CD1c-positive myeloid dendritic cell (primary cell): ENCODE measurements at regions not wholly inside any gene's neighbourhood (a gene's known extent, or its start where the extent isn't known, plus 50 kb on each side); places are given as distances from the start of the nearest gene placed in this dataset.

Source experiments
- DNase-seq: peaks from one replicate; pipeline ENCODE4 v3.0.0-alpha.2; 2016; ENCODE audit errors: extremely low spot score

DNA sequence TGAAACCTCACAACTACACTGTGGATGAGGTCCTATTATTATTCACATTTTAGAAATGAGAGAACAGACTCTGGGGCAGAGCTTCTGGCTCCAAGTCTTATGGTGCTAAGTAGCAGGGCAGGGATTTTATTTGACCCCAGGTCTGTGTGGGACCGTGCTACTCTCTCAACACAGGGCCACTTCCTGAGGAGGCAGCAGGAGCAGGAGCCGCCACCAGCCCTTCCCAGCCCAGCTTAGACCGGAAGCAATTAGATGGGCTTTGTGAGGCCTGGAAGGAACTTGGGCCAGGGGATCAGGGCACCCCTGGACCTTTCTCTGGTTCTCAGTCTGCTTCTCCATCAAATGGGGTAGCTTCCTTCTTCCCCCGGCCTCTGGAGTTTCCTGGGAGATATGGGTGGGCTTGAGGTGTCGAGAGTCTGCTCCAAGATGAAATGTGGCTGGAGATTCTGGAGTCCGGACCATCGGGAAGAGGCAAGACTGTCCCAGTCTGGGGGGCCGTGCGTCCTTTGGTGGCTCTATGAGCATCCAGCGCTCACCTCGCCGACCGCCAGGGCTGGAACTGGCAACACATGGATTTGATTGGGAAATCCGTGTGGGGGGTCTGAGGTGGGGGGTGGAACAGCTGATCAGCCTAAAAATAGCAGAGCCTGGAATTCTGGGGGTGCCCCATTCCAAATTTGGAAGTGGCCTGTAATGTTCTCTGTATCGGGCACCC is 136.8 kb downstream of the FOXD2 start:
- DNase-seq = no peak

DNA sequence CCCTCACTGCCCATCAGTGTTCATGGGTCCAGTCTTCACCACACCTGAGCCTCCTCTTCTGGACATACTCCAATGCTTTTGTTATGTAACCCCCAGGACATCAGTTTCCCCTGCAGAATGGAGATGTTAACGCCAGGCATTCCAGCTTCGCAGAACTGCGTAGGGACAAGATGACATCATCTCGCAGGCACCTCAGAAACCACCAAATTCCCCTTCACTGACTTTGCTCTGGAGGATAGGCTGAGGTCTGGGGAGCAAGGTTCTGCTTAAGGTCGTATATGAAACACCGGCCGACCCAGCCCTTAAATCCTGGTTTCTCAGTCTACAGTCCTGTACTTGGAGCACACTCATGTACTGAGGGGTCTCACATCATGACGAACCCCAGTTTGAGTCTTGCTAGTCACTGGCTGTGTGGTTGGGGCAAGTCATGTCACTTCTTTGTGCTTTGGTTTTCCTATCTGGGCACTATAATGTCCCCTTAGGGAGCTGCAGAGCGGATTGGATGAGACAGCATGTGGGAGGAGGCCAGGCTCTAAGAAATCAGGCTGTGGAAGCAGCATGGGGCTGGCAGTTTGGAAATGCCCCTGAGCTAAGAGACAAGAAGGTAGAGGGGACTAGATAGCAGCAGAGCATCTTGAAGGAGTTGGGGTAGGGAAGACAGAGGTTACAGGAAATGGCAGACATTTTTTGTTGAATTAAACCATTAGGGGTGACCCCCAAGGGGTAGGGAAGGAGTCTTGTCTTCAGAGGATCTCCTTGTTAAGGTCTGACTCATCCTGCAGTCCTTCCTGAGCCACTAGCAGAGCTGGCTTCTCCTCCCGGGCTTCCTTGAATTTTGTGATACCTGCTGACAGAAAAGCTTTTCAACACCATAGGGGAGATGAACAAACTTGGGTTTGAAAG is 138.3 kb downstream of the FOXD2 start:
- no peak for DNase-seq

DNA sequence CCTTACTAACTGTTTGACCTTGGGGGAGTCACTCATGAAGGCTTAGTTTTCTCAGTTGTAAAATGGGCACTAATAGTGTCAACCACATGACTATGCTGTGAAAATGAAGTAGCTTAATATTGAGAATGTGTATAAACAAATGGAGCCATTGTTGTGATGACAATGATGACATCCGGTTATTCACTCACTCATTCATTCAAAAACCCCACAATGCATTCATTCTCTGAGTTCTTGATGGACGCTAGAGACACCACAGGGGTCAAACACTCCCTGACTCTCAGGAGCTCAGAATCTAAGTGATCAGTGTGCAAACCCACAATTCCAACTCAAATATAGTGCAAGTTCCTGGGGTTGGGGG is 138.9 kb downstream of the FOXD2 start:
- DNase-seq = no peak

DNA sequence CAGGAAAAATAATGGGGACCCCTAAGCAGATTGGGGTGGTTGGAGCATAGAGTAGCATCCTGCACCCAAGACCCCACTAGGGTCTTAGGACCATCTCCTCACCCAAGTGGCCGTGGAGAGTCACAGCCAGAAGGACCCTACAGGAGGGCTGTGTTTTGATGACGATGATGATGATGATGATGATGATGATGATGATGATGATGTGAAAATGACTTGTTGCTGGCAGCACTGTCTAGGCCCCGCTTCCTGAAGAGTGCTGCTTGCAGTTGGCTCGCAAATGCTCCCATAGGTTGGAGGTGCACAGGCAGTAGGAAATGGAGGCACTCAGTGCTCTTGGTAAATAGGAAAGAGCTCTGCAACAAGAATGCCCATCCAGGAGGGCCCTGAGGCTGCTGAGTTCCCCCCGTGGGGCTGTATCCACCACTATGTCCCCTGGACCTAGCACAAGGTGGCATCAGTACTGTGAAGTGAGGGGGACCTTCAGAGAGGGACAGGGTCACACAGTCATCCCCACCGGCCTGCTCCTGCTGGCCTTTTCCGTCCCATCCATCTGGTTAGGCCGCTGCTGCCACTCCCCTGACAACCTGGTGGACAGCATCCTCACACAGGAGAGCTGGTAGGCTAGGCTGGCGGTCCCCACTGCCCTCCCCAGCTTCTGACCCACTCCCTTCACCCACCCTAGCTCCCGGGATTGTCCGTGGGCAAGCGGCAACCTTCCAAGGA is 139.6 kb downstream of the FOXD2 start:
- DNase-seq = no peak

DNA sequence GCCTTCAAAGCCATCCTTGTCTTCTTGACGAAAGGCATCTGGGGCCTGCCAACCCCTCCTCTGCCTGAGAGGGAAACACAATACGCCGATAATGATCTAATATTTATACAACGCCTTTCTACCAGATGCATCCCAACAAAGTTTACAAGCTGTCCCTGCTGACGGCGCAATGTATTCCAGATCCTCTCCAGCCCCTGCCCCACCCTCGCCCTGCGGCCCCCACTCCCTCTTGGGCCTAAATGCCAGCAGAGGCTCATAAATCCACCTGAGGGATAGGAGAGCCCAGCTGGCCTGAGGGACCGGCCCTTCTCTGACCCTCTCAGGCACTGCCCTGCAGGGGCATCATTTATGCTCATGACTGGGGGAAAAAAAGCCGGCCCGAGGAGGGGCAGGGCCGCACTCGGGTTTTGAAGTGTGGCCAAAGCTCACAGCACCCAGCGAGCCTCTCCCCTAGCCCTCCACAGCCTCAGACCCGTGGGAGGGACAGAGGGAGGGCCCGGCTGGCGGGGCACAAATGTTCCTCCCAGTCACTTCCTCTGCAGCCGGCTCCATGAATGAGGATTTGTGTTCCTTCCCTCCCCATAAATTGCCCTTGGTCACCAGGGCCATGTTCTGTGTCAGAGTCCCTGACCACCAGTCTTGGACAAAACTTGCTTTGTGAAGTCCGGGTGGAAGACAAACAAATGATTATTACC is 140.3 kb downstream of the FOXD2 start:
- no peak for DNase-seq

DNA sequence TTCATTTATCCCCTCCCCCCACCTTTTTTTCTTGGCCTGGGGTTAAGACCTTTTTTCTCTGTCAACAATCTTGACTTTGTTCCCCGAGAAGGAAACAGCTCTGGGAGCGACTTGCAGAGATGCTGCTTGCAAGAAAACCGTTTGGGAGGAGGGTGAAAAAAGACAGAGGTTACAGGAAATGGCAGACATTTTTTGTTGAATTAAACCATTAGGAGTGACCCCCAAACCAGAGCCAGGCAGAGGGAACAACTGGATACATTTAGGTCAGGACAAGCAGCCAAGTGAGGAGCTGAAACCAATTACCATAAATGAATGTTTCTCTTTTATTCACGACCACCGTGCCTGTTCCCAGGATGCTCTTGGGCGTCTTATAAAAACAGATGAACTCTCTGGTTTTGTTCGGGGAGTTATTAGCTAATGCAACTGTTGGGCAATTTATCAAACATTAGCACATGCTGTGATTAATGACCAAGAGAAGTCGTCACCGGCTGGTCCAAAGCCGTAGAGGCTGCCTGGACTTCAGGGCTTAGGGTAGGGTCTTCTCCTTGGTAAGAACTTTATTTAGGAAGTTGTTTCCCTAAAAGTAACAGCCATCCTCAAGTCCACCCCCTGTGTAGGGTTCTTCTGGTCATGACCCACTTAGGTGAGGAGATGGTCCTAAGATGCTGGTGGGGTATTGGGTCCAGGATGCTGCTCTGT is 141.0 kb downstream of the FOXD2 start:
- no peak for DNase-seq

- DNase-seq = no peak
These were observed 142.0 kb downstream of the FOXD2 start for GRCh38 chr1:47579809-47580208.

DNA sequence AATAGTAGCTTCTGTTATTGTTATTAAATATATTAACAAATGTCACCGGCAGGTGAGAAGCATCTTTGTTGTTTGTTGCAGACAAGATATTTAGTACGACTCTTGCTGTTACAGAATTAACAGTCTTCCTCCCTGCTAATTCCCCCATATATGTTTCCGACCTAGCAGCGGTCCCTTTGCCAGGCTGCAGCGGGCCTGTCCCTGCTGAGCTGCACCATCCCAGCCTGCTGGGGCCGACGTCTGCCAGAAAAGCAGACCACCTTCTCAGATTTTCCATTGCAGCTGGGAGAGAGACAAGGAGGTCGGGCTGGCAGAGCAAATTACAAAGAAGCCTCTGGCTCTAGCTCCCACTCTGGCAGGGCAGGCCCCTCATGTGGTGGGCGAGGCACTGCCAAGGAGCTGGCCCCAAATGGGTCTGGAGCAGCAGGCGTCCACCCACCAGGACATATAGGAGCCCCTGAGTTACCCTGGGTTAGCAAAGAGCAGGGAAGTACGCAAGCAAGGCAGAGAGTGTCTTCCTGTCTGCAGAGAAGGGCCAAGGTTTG is 142.7 kb downstream of the FOXD2 start:
- DNase-seq = no peak

DNA sequence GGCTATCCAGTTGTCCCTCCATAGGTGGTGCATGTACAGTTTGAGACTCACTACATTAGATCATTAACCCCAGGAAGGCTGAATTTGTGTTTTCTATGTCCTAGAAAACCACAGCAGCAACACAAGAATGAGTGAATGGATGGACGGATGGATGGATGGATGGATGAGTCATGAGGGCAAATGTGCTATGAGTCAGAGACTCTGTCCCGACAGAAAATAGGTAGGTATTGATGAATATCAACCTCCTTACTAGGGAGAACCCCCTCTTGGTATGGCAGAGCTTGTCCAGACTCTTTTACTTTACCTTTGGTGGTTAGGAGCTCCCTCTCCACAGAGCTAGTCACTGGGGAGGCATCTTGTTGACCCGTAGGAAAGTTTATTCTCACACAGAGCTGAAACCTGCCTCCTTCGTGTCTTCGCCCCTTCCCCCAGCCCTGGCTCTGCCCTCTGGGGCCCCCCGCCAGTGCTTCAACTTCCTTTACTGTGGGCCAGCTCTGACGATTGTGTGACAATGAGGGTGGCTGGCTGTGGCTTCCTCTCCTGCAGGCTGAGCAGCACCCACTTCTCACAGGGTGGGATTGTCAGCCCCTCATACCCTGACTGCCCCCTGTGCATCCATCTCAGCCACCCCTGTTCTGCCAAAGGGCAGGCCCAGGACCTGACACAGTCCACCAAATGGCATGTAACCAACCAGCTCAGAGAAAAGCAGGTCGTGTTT is 145.2 kb downstream of the FOXD2 start:
- DNase-seq = no peak

DNA sequence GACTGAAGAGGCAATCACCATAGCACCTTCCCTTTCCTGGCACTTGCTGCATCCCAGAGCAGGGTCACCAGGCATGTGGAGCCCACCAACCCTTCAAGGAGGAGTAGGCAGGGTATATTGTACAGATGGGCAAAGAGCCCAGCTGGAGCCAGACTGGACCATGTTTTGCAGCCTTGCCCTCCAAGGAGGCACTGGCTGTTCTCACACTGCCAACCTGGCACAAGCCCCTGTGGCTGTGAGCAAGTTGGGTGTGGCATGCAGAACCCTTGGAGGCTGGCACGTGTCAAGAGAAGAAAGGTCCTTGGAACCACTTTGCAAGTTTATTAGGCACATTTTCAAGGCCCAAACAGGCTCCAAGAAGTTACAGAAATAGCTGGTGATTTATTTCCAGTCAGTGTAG is 146.4 kb downstream of the FOXD2 start:
- DNase-seq = no peak

DNA sequence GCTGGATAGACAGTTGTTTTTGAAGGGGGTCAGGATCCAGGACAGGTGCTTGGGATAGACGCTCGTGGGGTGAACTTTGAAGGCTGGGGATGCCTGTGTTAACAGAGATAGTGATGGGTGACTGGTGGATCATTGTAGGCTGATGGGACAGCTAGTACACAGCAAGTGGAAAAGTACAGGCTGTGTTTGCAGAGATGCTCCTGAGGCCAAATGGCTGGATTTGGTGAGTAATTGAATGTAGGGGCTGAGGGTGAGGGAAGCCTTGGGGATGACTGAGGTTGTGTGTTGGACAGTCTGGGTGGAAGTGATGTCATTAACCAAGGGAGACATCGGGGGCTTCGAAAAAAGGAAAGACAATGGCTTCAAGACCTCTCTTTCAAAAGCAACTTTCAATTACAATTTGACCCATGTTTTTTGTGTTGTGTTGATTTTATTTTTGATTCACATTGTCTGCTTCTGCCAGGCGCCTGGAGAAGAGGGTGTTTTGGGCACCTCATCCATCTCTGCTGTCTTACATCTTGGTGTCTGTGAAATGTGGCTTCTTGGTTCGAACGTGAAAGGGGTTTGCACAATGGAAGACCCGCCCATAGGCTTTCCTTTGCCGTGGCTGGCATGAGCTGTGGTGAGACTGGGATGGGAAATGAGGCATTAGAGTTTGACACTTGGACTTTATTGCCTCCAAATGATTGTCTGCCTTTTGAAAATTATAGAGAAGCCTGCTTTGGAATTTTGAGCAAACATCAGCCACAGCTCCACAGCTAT is 147.5 kb downstream of the FOXD2 start:
- no peak for DNase-seq

DNA sequence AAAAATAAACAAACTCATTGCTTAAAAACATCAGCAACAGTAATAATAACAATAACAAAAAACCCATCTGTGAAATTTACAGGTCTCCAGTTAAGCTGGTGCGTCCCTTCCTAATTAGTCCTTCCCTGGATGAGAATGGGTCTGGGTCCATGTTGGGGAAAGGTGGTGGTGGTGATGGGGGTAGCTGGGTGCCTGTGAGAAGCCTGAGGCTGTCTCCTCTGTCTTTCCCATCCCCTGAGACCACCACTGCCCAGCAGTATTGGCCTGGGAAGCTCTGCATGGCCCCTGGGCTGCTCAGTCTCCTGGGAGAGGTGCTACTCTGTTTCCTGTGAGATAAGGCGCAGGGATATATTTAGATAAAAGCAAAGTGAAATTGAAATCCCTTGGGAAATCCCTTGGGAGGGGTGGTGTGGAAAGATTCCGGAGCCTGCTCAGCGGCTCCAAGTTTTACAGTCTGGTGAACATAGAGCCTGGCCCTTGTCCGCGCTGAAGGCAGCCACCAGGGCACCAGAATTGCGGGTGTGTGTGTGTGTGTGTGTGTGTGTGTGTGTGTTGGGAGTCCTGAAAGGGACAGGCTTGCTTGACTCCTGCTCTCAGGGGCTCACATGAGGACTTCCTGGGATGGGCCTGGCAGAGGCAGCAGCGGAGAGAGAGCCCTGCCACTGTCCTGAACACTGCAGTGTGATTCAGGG is 150.2 kb downstream of the FOXD2 start:
- DNase-seq = no peak

DNA sequence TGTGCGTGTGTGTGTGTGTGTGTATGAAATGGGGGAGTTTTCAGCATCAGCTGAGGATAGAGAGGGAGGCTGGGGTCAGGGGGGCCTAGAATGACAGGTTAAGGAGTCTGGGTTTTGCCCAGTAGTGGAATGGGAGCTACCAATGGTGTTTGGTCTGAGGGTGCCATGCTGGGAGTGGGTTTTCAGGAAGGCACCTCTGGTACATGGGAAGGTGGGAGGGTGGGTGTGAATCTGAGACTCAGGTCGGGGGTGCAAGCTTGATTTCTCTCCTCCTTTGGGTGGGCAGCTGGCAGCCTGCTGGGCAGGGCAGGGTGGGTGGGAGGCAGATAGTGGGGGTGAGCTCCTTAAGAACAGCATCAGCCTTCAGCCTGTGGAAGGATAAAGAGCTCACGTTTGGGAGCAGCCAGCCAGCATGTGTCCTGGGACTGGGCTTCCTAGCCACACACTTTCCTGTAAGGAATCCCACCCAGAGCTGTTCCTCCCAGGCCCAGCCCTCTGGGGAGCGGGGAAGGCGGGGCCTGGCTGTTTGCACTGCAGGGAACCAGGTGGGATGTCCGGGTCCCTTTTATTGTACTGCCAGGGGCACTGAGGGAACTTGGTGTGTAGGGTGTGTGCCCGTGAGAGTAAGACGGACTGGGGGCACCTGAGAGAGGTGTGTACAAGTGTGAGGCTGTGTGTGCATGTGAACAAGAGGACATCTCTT is 152.8 kb downstream of the FOXD2 start:
- DNase-seq = no peak

- no peak for DNase-seq
These were observed 154.0 kb downstream of the FOXD2 start for GRCh38 chr1:47591801-47592200.

GRCh38 chr1:47592296-47593012 is 154.6 kb downstream of the FOXD2 start:
- no peak for DNase-seq

- no peak for DNase-seq
These were observed 155.2 kb downstream of the FOXD2 start for GRCh38 chr1:47593013-47593568.

DNA sequence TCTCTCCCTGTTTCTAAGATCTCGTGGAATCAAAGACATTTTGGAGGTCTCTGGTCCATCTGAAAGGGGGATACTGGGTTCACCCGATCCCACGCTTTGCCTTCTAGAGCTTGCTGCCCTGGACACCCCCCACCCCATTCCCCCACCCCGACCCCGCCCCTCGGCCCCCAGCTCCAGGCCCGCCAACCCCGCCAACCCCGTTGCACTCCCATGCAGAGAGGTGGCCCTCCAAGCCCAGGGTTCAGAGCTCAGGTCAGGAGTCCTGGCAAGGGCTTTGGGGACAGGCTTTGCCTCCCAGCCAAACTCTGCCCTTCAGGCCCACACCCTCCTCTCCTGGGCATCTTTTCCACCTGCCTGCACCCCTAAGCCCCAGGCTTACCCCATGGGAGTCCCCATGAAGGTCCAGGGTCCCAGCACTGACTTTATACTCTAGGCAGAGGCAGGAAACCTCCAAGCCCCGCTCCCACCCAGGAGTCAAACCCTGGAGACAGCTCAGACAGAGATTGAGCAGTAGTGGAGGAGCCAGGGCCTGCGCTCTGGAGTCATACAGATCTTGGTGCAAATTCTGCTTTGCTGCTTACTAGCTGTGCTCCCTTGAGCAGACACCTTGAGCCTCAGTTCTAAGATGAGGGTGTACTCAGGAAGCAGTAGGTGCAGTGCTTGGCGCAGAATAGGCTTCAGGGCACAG is 155.9 kb downstream of the FOXD2 start:
- no peak for DNase-seq
